WTC11 (cell line): ENCODE measurements at regions not wholly inside any gene's neighbourhood (a gene's known extent, or its start where the extent isn't known, plus 50 kb on each side); places are given as distances from the start of the nearest gene placed in this dataset.

Source experiments
- CBFB ChIP-seq: sonication (generic); formaldehyde crosslinking; IDR thresholded peaks from 2 replicates; pipeline ENCODE4 v1.8.1; 2022; ENCODE audit warnings: mild to moderate bottlenecking, low read depth, missing genetic modification reagents
- ELF4 ChIP-seq: sonication (generic); formaldehyde crosslinking; IDR thresholded peaks from 2 replicates; pipeline ENCODE4 v1.8.1; 2022; ENCODE audit warnings: low read depth, mild to moderate bottlenecking, moderate library complexity, missing genetic modification reagents
- FOXP1 ChIP-seq: sonication (generic); formaldehyde crosslinking; IDR thresholded peaks from 2 replicates; pipeline ENCODE4 v1.8.0; 2022; ENCODE audit warnings: missing genetic modification reagents, mild to moderate bottlenecking, moderate library complexity, borderline replicate concordance
- TF ChIP-seq, protein P1 (sequence below): sonication (generic); formaldehyde crosslinking; IDR thresholded peaks from 2 replicates; pipeline ENCODE4 v1.8.1; 2023; ENCODE audit warnings: mild to moderate bottlenecking, moderate library complexity, missing genetic modification reagents

DNA sequence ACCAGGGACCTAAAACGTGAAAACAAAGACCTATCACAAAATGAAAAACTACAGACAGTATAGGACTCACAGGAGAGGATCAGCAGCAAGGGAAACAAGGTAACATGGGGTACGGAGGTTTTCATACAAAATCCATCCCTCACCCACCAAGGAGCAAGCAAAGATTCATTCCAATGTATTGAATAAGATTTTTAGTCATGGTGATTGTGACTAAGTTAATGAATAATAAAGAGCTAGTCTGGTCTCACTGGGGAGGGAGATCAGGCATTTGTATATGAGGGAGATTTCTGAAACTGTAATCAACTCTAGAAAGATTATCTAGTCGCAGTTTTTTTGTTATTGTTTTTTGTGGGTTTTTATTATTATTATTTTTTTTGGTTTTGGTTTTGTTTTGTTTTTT, 336.5 kb upstream of the MMADHC start:
- TF ChIP-seq FOXP1 (CRISPR knock-in tag) (no peak), ELF4 (CRISPR knock-in tag) (no peak), CBFB (CRISPR knock-in tag) (no peak)
- TF ChIP-seq, protein P1, sequence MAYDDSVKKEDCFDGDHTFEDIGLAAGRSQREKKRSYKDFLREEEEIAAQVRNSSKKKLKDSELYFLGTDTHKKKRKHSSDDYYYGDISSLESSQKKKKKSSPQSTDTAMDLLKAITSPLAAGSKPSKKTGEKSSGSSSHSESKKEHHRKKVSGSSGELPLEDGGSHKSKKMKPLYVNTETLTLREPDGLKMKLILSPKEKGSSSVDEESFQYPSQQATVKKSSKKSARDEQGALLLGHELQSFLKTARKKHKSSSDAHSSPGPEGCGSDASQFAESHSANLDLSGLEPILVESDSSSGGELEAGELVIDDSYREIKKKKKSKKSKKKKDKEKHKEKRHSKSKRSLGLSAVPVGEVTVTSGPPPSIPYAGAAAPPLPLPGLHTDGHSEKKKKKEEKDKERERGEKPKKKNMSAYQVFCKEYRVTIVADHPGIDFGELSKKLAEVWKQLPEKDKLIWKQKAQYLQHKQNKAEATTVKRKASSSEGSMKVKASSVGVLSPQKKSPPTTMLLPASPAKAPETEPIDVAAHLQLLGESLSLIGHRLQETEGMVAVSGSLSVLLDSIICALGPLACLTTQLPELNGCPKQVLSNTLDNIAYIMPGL (CRISPR knock-in tag), result no peak
